K562 (cell line): ENCODE measurements at regions not wholly inside any gene's neighbourhood (a gene's known extent, or its start where the extent isn't known, plus 50 kb on each side); places are given as distances from the start of the nearest gene placed in this dataset.

ENCODE experiments used
- ATAC-seq: fragments of 200-7000 bp; cut with Tn5 transposase; 3 replicates; pipeline ENCODE4 v1.9.1; 2020; ENCODE audit warnings: moderate library complexity
- BruUV-seq: library from RNA; stranded (reverse); fragments of 400-500 nt; replicated peaks from 2 replicates; lab custom pipeline; 2021; lab: Mats Ljungman, UMichigan
- CTCF ChIA-PET: fragments of 300-600 bp; formaldehyde crosslinking; extraction: SDS; loops from one replicate; lab custom pipeline; 2021; ENCODE audit warnings: low intra/inter-chr PET ratio; lab: Yijun Ruan, JAX
- POLR2A ChIA-PET: fragments of 300-600, 350-650 bp; sonication (Branson Sonifier 250); formaldehyde crosslinking; extraction: SDS; loops from one replicate; lab custom pipeline; 2021; ENCODE audit warnings: antibody characterized with exemption, inconsistent platforms; lab: Yijun Ruan, JAX
- DNase-seq, 4 experiments: peaks; one replicate each; pipeline versions ENCODE4 v3.0.0 to v3.0.0-alpha.2; 2011 to 2018; ENCODE audit warnings: low spot score in 3 of 4, mixed read lengths in 3 of 4; ENCODE audit errors: extremely low read depth in 1 of 4
- FAIRE-seq: peaks from 2 replicates; lab custom pipeline; 2011; peaks lifted over from hg19 to GRCh38; lab: Jason Lieb, UNC
- H2AFZ ChIP-seq: 2 replicates; pipeline ENCODE4 v1.6.0; 2011; ENCODE audit warnings: low read depth, low read length, control low read depth, inconsistent platforms
- H3K27ac ChIP-seq: fragments of 200-600 bp; 3 replicates; pipeline ENCODE4 v1.8.0; 2011; ENCODE audit warnings: low read depth, mild to moderate bottlenecking, control low read depth, inconsistent platforms, low read length, moderate library complexity, mixed read lengths; ENCODE audit errors: extremely low read depth
- H3K27me3 ChIP-seq, 2 experiments: fragments of 300-600 bp in 1 of 2; 2 replicates in 1 of 2; 3 replicates in 1 of 2; pipeline versions ENCODE4 v1.6.0 to v1.8.0; 2011; ENCODE audit warnings: inconsistent platforms in 2 of 2, low read length in 2 of 2, mild to moderate bottlenecking in 1 of 2, mixed read lengths in 1 of 2, moderate library complexity in 1 of 2; ENCODE audit not compliant: control insufficient read depth in 2 of 2, insufficient read depth in 2 of 2
- H3K36me3 ChIP-seq: fragments of 300-600 bp; 3 replicates; pipeline ENCODE4 v1.8.0; 2011; ENCODE audit warnings: mild to moderate bottlenecking, low read length, inconsistent platforms; ENCODE audit not compliant: control insufficient read depth, insufficient read depth
- H3K4me1 ChIP-seq, 2 experiments: fragments of 200-600 bp in 1 of 2; replicated peaks in 1 of 2; 2 replicates in 1 of 2; 3 replicates in 1 of 2; pipeline versions ENCODE4 v1.5.1 to v1.8.0; 2011; ENCODE audit warnings: inconsistent platforms in 2 of 2, low read length in 2 of 2, mild to moderate bottlenecking in 1 of 2, mixed read lengths in 1 of 2, moderate library complexity in 1 of 2; ENCODE audit not compliant: control insufficient read depth in 2 of 2, insufficient read depth in 2 of 2
- H3K4me2 ChIP-seq: 2 replicates; pipeline ENCODE4 v1.6.1; 2011; ENCODE audit warnings: low read length, control low read depth, inconsistent platforms, mixed read lengths; ENCODE audit not compliant: insufficient read depth
- H3K4me3 ChIP-seq: fragments of 200-600 bp; sonication (generic), shearing (Covaris generic); 2 replicates; pipeline ENCODE4 v1.5.1; 2016; ENCODE audit warnings: control low read depth, inconsistent platforms
- H3K79me2 ChIP-seq: fragments of 200-600 bp; 3 replicates; pipeline ENCODE4 v1.8.0; 2011; ENCODE audit warnings: low read length, inconsistent platforms; ENCODE audit not compliant: control insufficient read depth, insufficient read depth
- H3K9ac ChIP-seq, 2 experiments: 2 replicates each; pipeline versions ENCODE4 v1.6.0 to v1.6.1; 2011; ENCODE audit warnings: low read depth in 2 of 2, low read length in 2 of 2, control low read depth in 1 of 2, inconsistent platforms in 1 of 2, mild to moderate bottlenecking in 1 of 2, mixed read lengths in 1 of 2; ENCODE audit not compliant: insufficient read depth in 1 of 2
- H3K9me1 ChIP-seq: one replicate; pipeline ENCODE4 v1.6.0; 2011; ENCODE audit warnings: inconsistent platforms, mild to moderate bottlenecking, low read length, moderate library complexity; ENCODE audit not compliant: control insufficient read depth, insufficient read depth
- H3K9me3 ChIP-seq: replicated peaks from 2 replicates; pipeline ENCODE4 v1.5.1; 2011; ENCODE audit warnings: low read depth, low read length, inconsistent platforms; ENCODE audit not compliant: control insufficient read depth, insufficient read depth
- H4K20me1 ChIP-seq: replicated peaks from 2 replicates; pipeline ENCODE4 v1.6.1; 2011; ENCODE audit warnings: low read length, inconsistent platforms, mixed read lengths; ENCODE audit not compliant: control insufficient read depth, insufficient read depth
- E4F1 ChIP-seq: fragments of 250-450 bp; sonication (Bioruptor Pico); IDR thresholded peaks from 2 replicates; pipeline ENCODE4 v1.5.0; 2021; ENCODE audit warnings: mild to moderate bottlenecking, borderline replicate concordance
- ETV5 ChIP-seq: sonication (generic); formaldehyde crosslinking; IDR thresholded peaks from 2 replicates; pipeline ENCODE4 v1.4.0; 2020; ENCODE audit warnings: low read depth, mild to moderate bottlenecking, missing genetic modification reagents
- NCOA1 ChIP-seq: fragments of 450-650 bp; IDR thresholded peaks from 2 replicates; pipeline ENCODE4 v1.6.1; 2016; ENCODE audit warnings: low read depth
- NR2F6 ChIP-seq: fragments of 450-650 bp; formaldehyde crosslinking; IDR thresholded peaks from 2 replicates; pipeline ENCODE4 v1.4.0; 2020; ENCODE audit warnings: mild to moderate bottlenecking
- PML ChIP-seq: IDR thresholded peaks from 2 replicates; pipeline ENCODE4 v1.6.1; 2012; ENCODE audit warnings: low read length, inconsistent platforms
- REST ChIP-seq, 2 experiments: fragments of 450-650 bp; formaldehyde crosslinking in 1 of 2; IDR thresholded peaks; 2 replicates each; pipeline versions ENCODE4 v1.4.0 to v1.6.1; 2014 to 2020; ENCODE audit warnings: mild to moderate bottlenecking in 2 of 2, borderline replicate concordance in 1 of 2, low read depth in 1 of 2
- SP2 ChIP-seq: IDR thresholded peaks from 2 replicates; pipeline ENCODE4 v1.6.1; 2011; ENCODE audit warnings: mild to moderate bottlenecking, low read depth, low read length, moderate library complexity; ENCODE audit not compliant: poor library complexity, severe bottlenecking; ENCODE audit errors: extremely low read depth
- SPI1 ChIP-seq: IDR thresholded peaks from 2 replicates; pipeline ENCODE4 v1.6.1; 2011; ENCODE audit warnings: low read depth, low read length, control low read depth, borderline replicate concordance
- SRSF3 ChIP-seq: fragments of 200-400 bp; formaldehyde crosslinking; IDR thresholded peaks from 2 replicates; pipeline ENCODE4 v1.6.1; 2016; ENCODE audit warnings: mild to moderate bottlenecking, low read length, moderate library complexity; ENCODE audit not compliant: insufficient read depth
- ZNF324 ChIP-seq: fragments of 250-450 bp; sonication (Bioruptor Pico); IDR thresholded peaks from 2 replicates; pipeline ENCODE4 v1.4.0; 2020; ENCODE audit warnings: mild to moderate bottlenecking
- in situ Hi-C: fragments of 300-500 bp; cut with MboI; formaldehyde crosslinking; loops from 4 replicates; pipeline ENCODE4 v1.15.0; 2018; ENCODE audit warnings: inconsistent platforms, mixed read lengths
- intact Hi-C: fragments of 100-400 bp; cut with micrococcal nuclease; formaldehyde crosslinking; loops from 2 replicates; pipeline ENCODE4 v1.14.2; 2022

- TF ChIP-seq E4F1 (CRISPR knock-in tag) (no peak), ZNF324 (CRISPR knock-in tag) (no peak), SPI1 (no peak)
These were observed 586.6 kb downstream of the NR2F1-AS1 start (continued) for GRCh38 chr5:92994392-92994791.

GRCh38 chr5:92992073-92992472, 588.9 kb downstream of the NR2F1-AS1 start:
- no peaks in the 10 kb centered on the region for H3K79me2 ChIP-seq
- H2AFZ ChIP-seq, result no peak overlapping the region
- no peak overlapping the region for H3K4me2 ChIP-seq
- H3K27me3 ChIP-seq, result no peaks in the 10 kb centered on the region
- in situ Hi-C loops (no loop called here), intact Hi-C loops (no loop called here)
- no peak for FAIRE-seq
- H3K27ac ChIP-seq, result no peak overlapping the region
- POLR2A ChIA-PET, result no interaction called here
- CTCF ChIA-PET, result no interaction called here
- no peaks in the 10 kb centered on the region for H3K9me1 ChIP-seq
- no peak overlapping the region for H3K4me3 ChIP-seq
- H3K4me1 ChIP-seq, result no peaks in the 10 kb centered on the region
- no peaks in the 10 kb centered on the region for H4K20me1 ChIP-seq
- no peaks in the 10 kb centered on the region for H3K9me3 ChIP-seq
- no peak for ATAC-seq
- no TSS peak for BruUV-seq
- no peaks in the 10 kb centered on the region for H3K36me3 ChIP-seq
- DNase-seq, result no peak
- H3K9ac ChIP-seq, result no peak overlapping the region
- TF ChIP-seq PML (no peak), NR2F6 (no peak), NCOA1 (no peak), SRSF3 (no peak), SP2 (no peak), ETV5 (CRISPR knock-in tag) (no peak), REST (IDR thresholded peaks at IDR 0.05; ENCODE audit: borderline replicate concordance) (no peak), REST (CRISPR knock-in tag; IDR thresholded peaks at IDR 0.05; ENCODE audit: low read depth) (no peak)
